ENCODE measurements at regions not wholly inside any gene's neighbourhood (a gene's known extent, or its start where the extent isn't known, plus 50 kb on each side); places are given as distances from the start of the nearest gene placed in this dataset.

DNA sequence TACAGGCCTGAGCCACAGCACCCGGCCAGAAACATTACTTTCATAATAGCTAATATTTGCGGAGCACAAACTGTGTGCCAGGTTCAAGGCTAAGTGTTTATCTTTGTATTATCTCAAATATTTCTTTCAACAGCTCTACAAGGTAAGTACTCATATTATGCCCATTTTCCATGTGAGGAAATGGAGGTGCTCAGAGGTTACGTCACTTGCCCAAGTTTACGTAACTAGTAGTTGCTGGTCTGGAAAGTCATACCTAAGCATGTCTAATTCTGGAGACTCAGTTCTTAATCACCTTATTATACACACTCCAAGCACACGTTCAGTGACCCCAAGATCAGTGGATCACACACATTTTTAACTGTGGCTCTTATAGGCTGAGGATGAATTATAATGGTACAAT lies 177.5 kb downstream of the OXSM start:
- no peak overlapping the region for H3K9ac ChIP-seq (ENCODE audit: control insufficient read depth, extremely low read depth, insufficient read depth, low read length)
- no peak overlapping the region for H2AFZ ChIP-seq (ENCODE audit: control insufficient read depth, low read length)
- no peaks in the 10 kb centered on the region for H4K20me1 ChIP-seq (ENCODE audit: control insufficient read depth, extremely low read depth, insufficient read depth, low read length)
- no peaks in the 10 kb centered on the region for H3K9me1 ChIP-seq (ENCODE audit: control insufficient read depth, extremely low read depth, insufficient read depth, low read length)
- TF ChIP-seq, protein P1, sequence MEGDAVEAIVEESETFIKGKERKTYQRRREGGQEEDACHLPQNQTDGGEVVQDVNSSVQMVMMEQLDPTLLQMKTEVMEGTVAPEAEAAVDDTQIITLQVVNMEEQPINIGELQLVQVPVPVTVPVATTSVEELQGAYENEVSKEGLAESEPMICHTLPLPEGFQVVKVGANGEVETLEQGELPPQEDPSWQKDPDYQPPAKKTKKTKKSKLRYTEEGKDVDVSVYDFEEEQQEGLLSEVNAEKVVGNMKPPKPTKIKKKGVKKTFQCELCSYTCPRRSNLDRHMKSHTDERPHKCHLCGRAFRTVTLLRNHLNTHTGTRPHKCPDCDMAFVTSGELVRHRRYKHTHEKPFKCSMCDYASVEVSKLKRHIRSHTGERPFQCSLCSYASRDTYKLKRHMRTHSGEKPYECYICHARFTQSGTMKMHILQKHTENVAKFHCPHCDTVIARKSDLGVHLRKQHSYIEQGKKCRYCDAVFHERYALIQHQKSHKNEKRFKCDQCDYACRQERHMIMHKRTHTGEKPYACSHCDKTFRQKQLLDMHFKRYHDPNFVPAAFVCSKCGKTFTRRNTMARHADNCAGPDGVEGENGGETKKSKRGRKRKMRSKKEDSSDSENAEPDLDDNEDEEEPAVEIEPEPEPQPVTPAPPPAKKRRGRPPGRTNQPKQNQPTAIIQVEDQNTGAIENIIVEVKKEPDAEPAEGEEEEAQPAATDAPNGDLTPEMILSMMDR (optimal IDR thresholded peaks at IDR 0.05 in 1 of 3, IDR thresholded peaks at IDR 0.05 in 1 of 3, conservative IDR thresholded peaks at IDR 0.05 in 1 of 3; ENCODE audit: extremely low read depth in 1 of 3, insufficient read depth in 2 of 3, low read length in 3 of 3): no peak
- TF ChIP-seq EZH2 (IDR thresholded peaks at IDR 0.05; ENCODE audit: low read length): no peak
- H3K4me1 ChIP-seq (ENCODE audit: control insufficient read depth, extremely low read depth, insufficient read depth, low read length): no peaks in the 10 kb centered on the region
- H3K79me2 ChIP-seq (ENCODE audit: control insufficient read depth, insufficient read depth, low read length): no peaks in the 10 kb centered on the region
- no peaks in the 10 kb centered on the region for H3K9me3 ChIP-seq (ENCODE audit: control insufficient read depth, low read depth, low read length)
- dilution Hi-C loops (cut with MboI; ENCODE audit: extremely low pct_ligation_motif_present, low sequenced_read_pairs): no loop called here
- DNase-seq (ENCODE audit: low read depth, low spot score): no peak
- FAIRE-seq: no peak
- H3K36me3 ChIP-seq (ENCODE audit: control insufficient read depth in 2 of 2, extremely low read depth in 1 of 2, insufficient read depth in 2 of 2, low read length in 2 of 2): no peaks in the 10 kb centered on the region
- no peak overlapping the region for H3K27ac ChIP-seq (ENCODE audit: control insufficient read depth, insufficient read depth, low read length)
- H3K4me3 ChIP-seq (ENCODE audit: control insufficient read depth in 2 of 3, extremely low read depth in 1 of 3, insufficient read depth in 2 of 3, low read depth in 1 of 3, low read length in 3 of 3): no peak overlapping the region
- H3K27me3 ChIP-seq (ENCODE audit: control insufficient read depth, extremely low read depth, insufficient read depth, low read length): no peaks in the 10 kb centered on the region
- H3K4me2 ChIP-seq (ENCODE audit: control insufficient read depth, extremely low read depth, insufficient read depth, low read depth, low read length): no peak overlapping the region

DNA sequence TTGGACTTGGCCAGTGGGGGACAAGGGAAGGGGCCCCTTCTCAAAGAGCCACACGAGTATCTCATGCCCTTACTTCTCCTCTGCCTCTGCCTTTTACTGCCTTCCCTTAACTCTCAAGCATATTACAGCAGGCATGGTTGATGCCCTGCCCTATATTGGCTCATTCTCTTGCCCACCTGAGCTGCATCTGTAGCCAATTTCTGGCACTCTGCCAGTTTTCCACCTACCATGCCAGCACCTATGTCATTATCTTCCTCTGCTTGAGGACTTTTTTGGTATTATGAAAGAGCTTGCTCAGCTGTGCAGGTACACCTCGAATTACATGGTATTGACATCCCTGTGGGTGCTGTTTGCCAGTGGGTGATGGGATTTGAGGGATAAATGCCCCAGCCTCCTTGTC lies 181.8 kb downstream of the OXSM start:
- no peaks in the 10 kb centered on the region for H3K27me3 ChIP-seq (ENCODE audit: control insufficient read depth, extremely low read depth, insufficient read depth, low read length)
- dilution Hi-C loops (cut with MboI; ENCODE audit: extremely low pct_ligation_motif_present, low sequenced_read_pairs): no loop called here
- FAIRE-seq (no peak), DNase-seq (ENCODE audit: low read depth, low spot score) (no peak)
- no peak overlapping the region for H3K4me3 ChIP-seq (ENCODE audit: control insufficient read depth in 2 of 3, extremely low read depth in 1 of 3, insufficient read depth in 2 of 3, low read depth in 1 of 3, low read length in 3 of 3)
- H3K36me3 ChIP-seq (ENCODE audit: control insufficient read depth in 2 of 2, extremely low read depth in 1 of 2, insufficient read depth in 2 of 2, low read length in 2 of 2): no peaks in the 10 kb centered on the region
- H3K9ac ChIP-seq (ENCODE audit: control insufficient read depth, extremely low read depth, insufficient read depth, low read length): no peak overlapping the region
- H3K4me1 ChIP-seq (ENCODE audit: control insufficient read depth, extremely low read depth, insufficient read depth, low read length): no peaks in the 10 kb centered on the region
- H3K4me2 ChIP-seq (ENCODE audit: control insufficient read depth, extremely low read depth, insufficient read depth, low read depth, low read length): no peak overlapping the region
- H3K9me1 ChIP-seq (ENCODE audit: control insufficient read depth, extremely low read depth, insufficient read depth, low read length): no peaks in the 10 kb centered on the region
- no peaks in the 10 kb centered on the region for H4K20me1 ChIP-seq (ENCODE audit: control insufficient read depth, extremely low read depth, insufficient read depth, low read length)
- no peak for TF ChIP-seq EZH2 (IDR thresholded peaks at IDR 0.05; ENCODE audit: low read length)
- TF ChIP-seq, protein P1 (optimal IDR thresholded peaks at IDR 0.05 in 1 of 3, IDR thresholded peaks at IDR 0.05 in 1 of 3, conservative IDR thresholded peaks at IDR 0.05 in 1 of 3; ENCODE audit: extremely low read depth in 1 of 3, insufficient read depth in 2 of 3, low read length in 3 of 3): no peak
- no peaks in the 10 kb centered on the region for H3K79me2 ChIP-seq (ENCODE audit: control insufficient read depth, insufficient read depth, low read length)
- H3K27ac ChIP-seq (ENCODE audit: control insufficient read depth, insufficient read depth, low read length): no peak overlapping the region
- no peak overlapping the region for H2AFZ ChIP-seq (ENCODE audit: control insufficient read depth, low read length)
- H3K9me3 ChIP-seq (ENCODE audit: control insufficient read depth, low read depth, low read length): no peaks in the 10 kb centered on the region

All from keratinocyte (primary cell).